Kidney (tissue), 13 donors: ENCODE measurements at regions not wholly inside any gene's neighbourhood (a gene's known extent, or its start where the extent isn't known, plus 50 kb on each side); places are given as distances from the start of the nearest gene placed in this dataset.

Experiments
- DNase-seq, 5 donors: peaks; one replicate each; pipeline ENCODE4 v3.0.0-alpha.2; 2013 to 2020
- FAIRE-seq: peaks from 2 replicates; lab custom pipeline; 2012; peaks lifted over from hg19 to GRCh38; lab: Jason Lieb, UNC
- H3K27ac ChIP-seq, 2 donors: one replicate each; pipeline ENCODE4 v1.7.0; 2013; ENCODE audit warnings: low read depth in 2 of 2, low read length in 2 of 2, inconsistent platforms in 1 of 2
- H3K27me3 ChIP-seq: one replicate; pipeline ENCODE4 v1.7.1; 2013; ENCODE audit warnings: low read length, inconsistent platforms; ENCODE audit not compliant: control insufficient read depth, insufficient read depth
- H3K36me3 ChIP-seq, 3 donors: one replicate each; pipeline versions ENCODE4 v1.7.0 to v1.7.1; 2013; ENCODE audit warnings: low read length in 3 of 3, control low read depth in 1 of 3, inconsistent platforms in 1 of 3; ENCODE audit not compliant: insufficient read depth in 3 of 3, control insufficient read depth in 2 of 3
- H3K4me1 ChIP-seq, 3 donors: one replicate each; pipeline versions ENCODE4 v1.7.0 to v1.7.1; 2013; ENCODE audit warnings: low read length in 3 of 3, inconsistent platforms in 1 of 3, low read depth in 1 of 3; ENCODE audit not compliant: control insufficient read depth in 2 of 3, insufficient read depth in 2 of 3
- H3K4me3 ChIP-seq, 3 donors: one replicate each; pipeline versions ENCODE4 v1.7.0 to v1.8.1; 2013; ENCODE audit warnings: low read length in 3 of 3, control low read depth in 1 of 3, inconsistent platforms in 1 of 3
- H3K9ac ChIP-seq, 3 donors: one replicate each; pipeline versions ENCODE4 v1.7.0 to v1.7.1; 2013; ENCODE audit warnings: low read length in 3 of 3, control low read depth in 1 of 3, inconsistent platforms in 1 of 3
- H3K9me3 ChIP-seq, 3 donors: one replicate each; pipeline versions ENCODE4 v1.7.0 to v1.7.1; 2013; ENCODE audit warnings: low read length in 3 of 3, control low read depth in 1 of 3, inconsistent platforms in 1 of 3; ENCODE audit not compliant: control insufficient read depth in 2 of 3, insufficient read depth in 1 of 3
- intact Hi-C: fragments of 100-400 bp; cut with DNase I; formaldehyde crosslinking; loops from one replicate; pipeline ENCODE4 v1.11.1; 2022
- TF ChIP-seq, protein P1 (sequence below): IDR thresholded peaks from 3 replicates; pipeline ENCODE4 v1.5.1; 2012; ENCODE audit warnings: mild to moderate bottlenecking, moderate library complexity, borderline replicate concordance; ENCODE audit not compliant: insufficient read depth; ENCODE audit errors: extremely low read depth
- donor health status: control.
- donor health status: control.
- donor health status: control.
- donor health status: control.
- donor health status: control.
- donor health status: DM: yes; HTN: yes; CAD: no.
- donor health status: Normal renal cell carcinoma (clear cell type).

DNA sequence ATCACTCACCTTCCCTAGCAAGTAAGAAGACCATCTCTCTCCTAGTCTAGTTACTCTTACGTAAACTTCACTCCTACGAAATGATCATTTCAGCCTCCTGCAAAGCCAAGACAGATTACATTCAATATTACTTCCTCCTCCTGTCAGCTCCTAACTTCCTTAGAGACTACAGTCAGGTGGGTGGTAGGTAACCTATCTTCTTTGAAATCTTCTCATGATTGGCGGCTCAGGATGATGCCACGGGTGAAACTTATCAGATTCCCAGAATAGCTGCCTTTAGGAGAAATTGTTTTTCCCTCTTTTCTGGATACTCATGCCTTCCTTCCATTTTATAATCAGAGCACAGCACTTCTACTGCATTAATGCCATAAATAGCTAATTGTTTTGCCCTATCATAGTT, 744.8 kb upstream of the HS3ST1 start:
- H3K36me3 ChIP-seq: no peaks in the 10 kb centered on the region
- no peak overlapping the region for H3K9ac ChIP-seq
- H3K4me1 ChIP-seq: no peaks in the 10 kb centered on the region
- H3K9me3 ChIP-seq: no peaks in the 10 kb centered on the region
- H3K27ac ChIP-seq: no peak overlapping the region
- H3K4me3 ChIP-seq: no peak overlapping the region
- H3K27me3 ChIP-seq: no peaks in the 10 kb centered on the region
- DNase-seq: no peak
- intact Hi-C loops: no loop called here
- TF ChIP-seq, protein P1, sequence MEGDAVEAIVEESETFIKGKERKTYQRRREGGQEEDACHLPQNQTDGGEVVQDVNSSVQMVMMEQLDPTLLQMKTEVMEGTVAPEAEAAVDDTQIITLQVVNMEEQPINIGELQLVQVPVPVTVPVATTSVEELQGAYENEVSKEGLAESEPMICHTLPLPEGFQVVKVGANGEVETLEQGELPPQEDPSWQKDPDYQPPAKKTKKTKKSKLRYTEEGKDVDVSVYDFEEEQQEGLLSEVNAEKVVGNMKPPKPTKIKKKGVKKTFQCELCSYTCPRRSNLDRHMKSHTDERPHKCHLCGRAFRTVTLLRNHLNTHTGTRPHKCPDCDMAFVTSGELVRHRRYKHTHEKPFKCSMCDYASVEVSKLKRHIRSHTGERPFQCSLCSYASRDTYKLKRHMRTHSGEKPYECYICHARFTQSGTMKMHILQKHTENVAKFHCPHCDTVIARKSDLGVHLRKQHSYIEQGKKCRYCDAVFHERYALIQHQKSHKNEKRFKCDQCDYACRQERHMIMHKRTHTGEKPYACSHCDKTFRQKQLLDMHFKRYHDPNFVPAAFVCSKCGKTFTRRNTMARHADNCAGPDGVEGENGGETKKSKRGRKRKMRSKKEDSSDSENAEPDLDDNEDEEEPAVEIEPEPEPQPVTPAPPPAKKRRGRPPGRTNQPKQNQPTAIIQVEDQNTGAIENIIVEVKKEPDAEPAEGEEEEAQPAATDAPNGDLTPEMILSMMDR: no peak
- no peak for FAIRE-seq

- TF ChIP-seq, protein P1: no peak
- H3K27me3 ChIP-seq: no peaks in the 10 kb centered on the region
- H3K9ac ChIP-seq: no peak overlapping the region
- no peak overlapping the region for H3K27ac ChIP-seq
- no peak for DNase-seq
- H3K4me1 ChIP-seq: no peaks in the 10 kb centered on the region
- no peak overlapping the region for H3K4me3 ChIP-seq
- FAIRE-seq: no peak
- no peaks in the 10 kb centered on the region for H3K36me3 ChIP-seq
- intact Hi-C loops: no loop called here
- H3K9me3 ChIP-seq: no peaks in the 10 kb centered on the region
These were observed 743.7 kb upstream of the HS3ST1 start for GRCh38 chr4:12172198-12172973.

- TF ChIP-seq, protein P1: no peak
These were observed 741.6 kb upstream of the HS3ST1 start for GRCh38 chr4:12170308-12170707.

GRCh38 chr4:12165616-12166015, 736.9 kb upstream of the HS3ST1 start:
- Histone ChIP-seq H3K36me3 (no peaks in the 10 kb centered on the region), H3K9ac (no peak overlapping the region), H3K9me3 (no peaks in the 10 kb centered on the region), H3K27me3 (no peaks in the 10 kb centered on the region), H3K4me3 (no peak overlapping the region), H3K27ac (no peak overlapping the region), H3K4me1 (no peaks in the 10 kb centered on the region)
- DNase-seq: no peak
- TF ChIP-seq, protein P1: no peak
- FAIRE-seq: no peak
- intact Hi-C loops: no loop called here

More at GRCh38 chr4:12170308-12170707, 741.6 kb upstream of the HS3ST1 start:
- no peak overlapping the region for H3K27ac ChIP-seq
- H3K27me3 ChIP-seq: no peaks in the 10 kb centered on the region
- no peak for DNase-seq
- FAIRE-seq: no peak
- H3K36me3 ChIP-seq: no peaks in the 10 kb centered on the region
- no peaks in the 10 kb centered on the region for H3K4me1 ChIP-seq
- intact Hi-C loops: no loop called here
- no peak overlapping the region for H3K9ac ChIP-seq
- no peaks in the 10 kb centered on the region for H3K9me3 ChIP-seq
- H3K4me3 ChIP-seq: no peak overlapping the region
